ENCODE measurements at regions not wholly inside any gene's neighbourhood (a gene's known extent, or its start where the extent isn't known, plus 50 kb on each side); places are given as distances from the start of the nearest gene placed in this dataset.

GRCh38 chr18:24677011-24677410 is 216.6 kb downstream of the HRH4 start:
- DNase-seq, result no peak

- DNase-seq, result no peak
Observed at GRCh38 chr18:24678107-24678506, 217.7 kb downstream of the HRH4 start.

GRCh38 chr18:24678626-24679025 is 218.2 kb downstream of the HRH4 start:
- no peak for DNase-seq

- DNase-seq, result no peak
Observed at GRCh38 chr18:24679062-24679461, 218.6 kb downstream of the HRH4 start.

GRCh38 chr18:24683925-24684324 is 223.5 kb downstream of the HRH4 start:
- DNase-seq, result no peak

- DNase-seq, result no peak
Observed at GRCh38 chr18:24685254-24685959, 225.0 kb downstream of the HRH4 start.

GRCh38 chr18:24695168-24695567 is 234.7 kb downstream of the HRH4 start:
- DNase-seq, result peak; percentile 24

GRCh38 chr18:24702001-24702515 is 241.6 kb downstream of the HRH4 start:
- DNase-seq, result peak; percentile 80

GRCh38 chr18:24703316-24703715 is 242.9 kb downstream of the HRH4 start:
- no peak for DNase-seq

- DNase-seq, result peak; percentile 99
Observed at GRCh38 chr18:24704946-24705630, 244.7 kb downstream of the HRH4 start.

- DNase-seq, result no peak
Observed at GRCh38 chr18:24710474-24710873, 250.0 kb downstream of the HRH4 start.

GRCh38 chr18:24719791-24720190 is 259.4 kb downstream of the HRH4 start:
- DNase-seq, result no peak

- no peak for DNase-seq
Observed at GRCh38 chr18:24721388-24721787, 261.0 kb downstream of the HRH4 start.

- peak; percentile 40 for DNase-seq
Observed at GRCh38 chr18:24725644-24726415, 265.4 kb downstream of the HRH4 start.

GRCh38 chr18:24726727-24727492 is 266.5 kb downstream of the HRH4 start:
- DNase-seq, result peak; percentile 93

- DNase-seq, result peak; percentile 64
Observed at GRCh38 chr18:24727685-24728084, 267.2 kb downstream of the HRH4 start.

- no peak for DNase-seq
Observed at GRCh38 chr18:24731158-24731557, 270.7 kb downstream of the HRH4 start.

- DNase-seq, result no peak
Observed at GRCh38 chr18:24731981-24732380, 271.5 kb downstream of the HRH4 start.

- DNase-seq, result peak; percentile 75
Observed at GRCh38 chr18:24734058-24734457, 273.6 kb downstream of the HRH4 start.

- no peak for DNase-seq
Observed at GRCh38 chr18:24735624-24736231, 275.3 kb downstream of the HRH4 start.

GRCh38 chr18:24736662-24737330 is 276.4 kb downstream of the HRH4 start:
- no peak for DNase-seq

GRCh38 chr18:24740829-24741228 is 280.4 kb downstream of the HRH4 start:
- DNase-seq, result no peak

Data from NCI-H69 (cell line).